ENCODE measurements at regions not wholly inside any gene's neighbourhood (a gene's known extent, or its start where the extent isn't known, plus 50 kb on each side); places are given as distances from the start of the nearest gene placed in this dataset.

DNA sequence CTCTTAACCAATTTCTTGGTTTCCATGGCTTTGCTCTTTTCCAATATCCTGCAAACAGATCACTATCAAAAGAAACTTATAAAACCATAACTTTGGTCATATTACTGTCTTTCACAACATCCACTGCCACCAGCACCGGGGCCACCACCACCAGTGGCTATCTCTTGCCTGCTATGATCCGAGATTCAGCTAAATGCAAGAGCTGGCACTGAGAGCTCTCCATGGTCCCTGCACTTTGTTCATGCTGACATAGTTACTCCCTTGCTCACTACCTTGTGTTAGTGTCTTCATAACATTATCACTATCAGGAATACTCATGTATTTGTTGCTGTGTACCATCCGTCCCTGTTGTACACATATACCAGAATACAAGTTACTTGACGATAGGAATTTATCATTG is 299.0 kb downstream of the ETS1 start:
- no peak for DNase-seq (ENCODE audit: low spot score)
- intact Hi-C loops (cut with DNase I), result loop anchor here (5.0 to 10.0 kb wide), 2 partner anchors 114 to 344 kb away; no protein-coding TSS in a partner anchor

DNA sequence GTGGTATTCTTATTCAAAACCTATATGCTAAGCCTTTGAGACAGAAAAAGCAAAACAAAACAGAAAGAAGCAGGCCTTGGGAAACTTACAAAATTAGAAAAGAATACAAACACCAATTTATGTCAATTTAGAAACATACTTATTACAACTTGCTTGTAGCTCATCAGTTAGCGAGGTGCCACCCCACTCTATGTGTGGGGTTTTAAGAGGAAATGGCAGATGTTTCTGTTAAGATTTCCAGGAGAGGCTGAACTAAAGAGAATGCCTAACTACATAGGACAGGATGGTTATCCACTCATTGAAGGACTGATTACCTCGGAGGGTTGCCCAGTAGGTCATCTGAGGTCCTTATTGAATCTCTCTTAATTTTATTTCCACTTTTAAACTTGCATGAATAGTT is 302.0 kb downstream of the ETS1 start:
- intact Hi-C loops (cut with DNase I), result loop anchor here (5.0 to 10.0 kb wide), 2 partner anchors 111 to 347 kb away; no protein-coding TSS in a partner anchor

DNA sequence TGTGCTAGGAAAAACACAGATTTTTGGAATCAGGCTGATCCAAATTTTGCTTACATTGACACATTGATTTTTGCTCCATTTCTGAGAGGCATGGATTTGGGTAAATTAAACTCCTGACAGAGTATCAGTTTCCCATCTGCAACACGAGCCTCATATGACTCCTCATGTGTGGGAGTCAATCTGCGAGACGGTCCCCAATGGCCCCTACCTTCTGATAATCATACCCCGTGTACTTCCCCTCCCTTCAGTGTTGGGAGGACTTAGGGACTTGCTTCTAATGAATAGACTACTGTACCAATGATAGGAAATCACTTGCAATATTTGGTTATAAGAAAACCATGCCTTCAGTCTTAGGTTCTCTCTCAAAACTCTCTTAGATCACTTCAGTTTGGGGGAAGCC is 302.7 kb downstream of the ETS1 start:
- intact Hi-C loops (cut with DNase I), result loop anchor here (5.0 to 10.0 kb wide), 2 partner anchors 110 to 348 kb away; no protein-coding TSS in a partner anchor
- no peak for DNase-seq (ENCODE audit: low spot score)

More for the DNA sequence above, 302.0 kb downstream of the ETS1 start:
- DNase-seq (ENCODE audit: low spot score), result no peak

DNA sequence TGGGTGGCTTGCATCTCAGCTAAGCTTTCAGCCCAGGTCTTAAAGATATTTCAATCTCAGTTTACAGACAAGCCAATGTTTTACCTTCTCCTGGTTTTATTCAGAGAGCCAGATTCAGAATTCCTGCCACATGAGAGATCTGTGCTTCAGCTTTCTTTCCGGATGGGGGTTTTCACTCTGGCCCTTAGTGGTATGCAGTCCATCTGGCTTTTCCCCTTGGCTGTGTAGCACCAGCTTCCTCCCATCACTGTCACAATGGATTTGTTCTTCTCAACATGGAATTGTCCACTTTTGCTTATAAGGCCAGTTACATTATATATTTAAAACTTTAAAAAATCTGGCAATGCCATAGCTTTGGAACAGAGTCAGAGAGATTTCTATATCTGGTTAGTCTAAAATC is 303.9 kb downstream of the ETS1 start:
- intact Hi-C loops (cut with DNase I), result loop anchor here in 1 of 2 donors (10.0 kb wide), 1 partner anchor 109 kb away; no protein-coding TSS in a partner anchor
- no peak for DNase-seq (ENCODE audit: low spot score)

DNA sequence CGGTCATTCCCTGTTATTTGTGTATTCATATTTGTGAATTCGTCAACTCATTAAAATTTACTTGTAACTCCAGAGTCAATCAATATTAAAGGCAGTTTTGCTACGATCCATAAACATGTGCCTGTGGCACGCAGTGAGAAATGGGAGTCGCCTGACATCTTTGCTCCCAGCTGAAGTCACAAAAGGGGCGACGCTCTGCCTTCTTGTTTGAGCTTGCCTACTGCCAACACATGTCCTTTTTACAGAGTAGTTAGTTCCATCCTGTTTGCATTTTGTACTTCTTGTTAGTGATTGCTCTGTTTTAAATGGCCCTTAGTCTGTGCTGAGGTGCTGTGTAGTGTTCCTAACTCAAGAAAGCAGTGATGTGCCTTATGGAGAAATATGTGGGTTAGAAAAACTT is 305.3 kb downstream of the ETS1 start:
- no peak for DNase-seq (ENCODE audit: low spot score)
- intact Hi-C loops (cut with DNase I), result loop anchor here in 1 of 2 donors (10.0 kb wide), 1 partner anchor 107 kb away; no protein-coding TSS in a partner anchor

DNA sequence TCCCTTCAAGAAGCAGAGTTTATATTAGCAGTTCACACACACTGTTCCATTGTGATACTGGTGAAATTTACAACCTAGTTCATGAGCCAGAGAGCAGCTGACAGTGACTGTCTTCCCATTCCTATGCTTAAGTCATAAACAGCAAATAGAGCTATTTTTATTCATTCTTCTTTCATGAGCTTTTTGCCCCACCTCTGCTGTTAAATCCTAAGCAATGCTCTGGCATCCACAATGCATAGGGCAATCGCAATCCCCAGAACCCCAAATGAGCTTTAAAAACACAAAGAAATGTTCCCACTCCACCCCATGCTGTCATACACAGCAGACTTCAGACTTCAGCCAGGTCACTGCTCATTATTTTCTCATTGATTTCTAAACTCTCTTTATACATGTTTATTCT is 307.5 kb downstream of the ETS1 start:
- DNase-seq (ENCODE audit: low spot score), result no peak
- intact Hi-C loops (cut with DNase I), result loop anchor here in 1 of 2 donors (10.0 kb wide), 1 partner anchor 105 kb away; no protein-coding TSS in a partner anchor

DNA sequence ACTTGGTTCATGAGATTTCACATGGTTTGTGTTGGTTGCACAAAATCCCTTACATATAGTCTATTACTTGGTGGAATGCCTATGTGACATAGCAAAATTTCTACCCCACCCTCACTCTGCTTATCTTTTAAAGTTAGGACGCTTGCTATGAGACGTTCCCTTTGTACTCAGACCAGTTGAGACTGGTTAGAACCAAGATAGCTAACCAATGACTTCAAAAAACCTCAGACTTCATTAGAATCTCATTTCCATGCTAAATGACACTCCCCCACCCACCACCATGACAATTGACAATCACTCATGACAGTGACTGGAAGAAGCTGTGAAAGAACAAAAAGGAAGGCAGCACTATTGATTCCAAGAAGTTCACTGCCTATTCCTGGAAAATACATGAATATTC is 313.6 kb downstream of the ETS1 start:
- no peak for DNase-seq (ENCODE audit: low spot score)
- intact Hi-C loops (cut with DNase I), result no loop called here

DNA sequence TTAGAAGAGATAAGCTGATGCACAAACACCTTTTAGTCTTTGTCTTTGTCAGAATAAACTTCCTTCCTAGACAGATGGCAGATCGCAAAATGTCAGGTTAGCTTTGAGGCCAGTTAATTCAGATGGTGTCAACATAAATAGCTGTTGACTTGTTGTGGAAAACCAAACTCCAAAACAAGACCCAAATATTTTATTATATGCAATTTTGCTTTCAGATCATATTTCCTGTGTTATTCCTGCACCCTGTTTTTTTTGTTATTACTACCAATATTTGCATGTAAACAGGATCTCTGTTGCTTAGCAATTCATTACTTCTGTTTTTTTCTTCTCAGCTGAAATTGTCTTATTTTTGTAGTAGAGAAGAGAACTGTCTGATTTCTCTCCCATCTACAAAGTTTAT is 316.0 kb downstream of the ETS1 start:
- intact Hi-C loops (cut with DNase I), result no loop called here
- no peak for DNase-seq (ENCODE audit: low spot score)

DNA sequence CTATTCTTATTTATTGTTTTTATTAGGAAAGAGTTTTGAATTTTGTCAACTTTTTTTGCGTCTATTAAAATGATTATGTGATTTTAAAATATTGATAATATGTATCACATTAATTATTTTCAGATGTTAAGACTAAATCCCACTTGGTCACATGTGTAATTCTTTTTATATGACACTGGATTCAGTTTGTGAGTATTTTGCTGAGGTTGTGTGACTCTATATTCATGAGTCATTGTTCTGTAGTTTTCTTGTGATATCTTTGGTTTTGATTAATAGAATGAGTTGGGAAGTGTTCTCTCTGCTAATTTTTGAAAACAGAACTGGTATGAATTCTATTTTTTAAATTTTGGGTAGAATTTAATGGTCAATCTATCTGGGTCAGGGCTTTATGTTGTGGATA is 317.9 kb downstream of the ETS1 start:
- intact Hi-C loops (cut with DNase I), result no loop called here
- no peak for DNase-seq (ENCODE audit: low spot score)

DNA sequence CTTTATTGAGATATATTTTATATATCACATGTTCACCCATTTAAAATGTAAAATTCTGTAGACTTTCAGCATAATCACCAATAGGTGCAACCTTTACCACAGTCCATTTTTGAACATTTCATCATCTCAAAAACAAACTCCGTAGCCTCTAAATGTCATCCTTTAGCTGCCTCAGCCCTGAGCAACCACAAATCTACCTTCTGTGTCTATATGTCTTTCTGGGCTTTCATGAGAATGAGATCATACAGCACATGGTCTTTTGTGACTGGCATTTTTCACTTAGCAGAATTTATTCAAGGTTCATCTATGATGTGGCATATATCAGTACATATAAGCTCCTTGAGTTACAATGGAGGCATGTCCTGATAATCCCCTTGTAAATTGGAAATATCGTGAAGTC is 320.5 kb downstream of the ETS1 start:
- DNase-seq (ENCODE audit: low spot score), result no peak
- intact Hi-C loops (cut with DNase I), result no loop called here

DNA sequence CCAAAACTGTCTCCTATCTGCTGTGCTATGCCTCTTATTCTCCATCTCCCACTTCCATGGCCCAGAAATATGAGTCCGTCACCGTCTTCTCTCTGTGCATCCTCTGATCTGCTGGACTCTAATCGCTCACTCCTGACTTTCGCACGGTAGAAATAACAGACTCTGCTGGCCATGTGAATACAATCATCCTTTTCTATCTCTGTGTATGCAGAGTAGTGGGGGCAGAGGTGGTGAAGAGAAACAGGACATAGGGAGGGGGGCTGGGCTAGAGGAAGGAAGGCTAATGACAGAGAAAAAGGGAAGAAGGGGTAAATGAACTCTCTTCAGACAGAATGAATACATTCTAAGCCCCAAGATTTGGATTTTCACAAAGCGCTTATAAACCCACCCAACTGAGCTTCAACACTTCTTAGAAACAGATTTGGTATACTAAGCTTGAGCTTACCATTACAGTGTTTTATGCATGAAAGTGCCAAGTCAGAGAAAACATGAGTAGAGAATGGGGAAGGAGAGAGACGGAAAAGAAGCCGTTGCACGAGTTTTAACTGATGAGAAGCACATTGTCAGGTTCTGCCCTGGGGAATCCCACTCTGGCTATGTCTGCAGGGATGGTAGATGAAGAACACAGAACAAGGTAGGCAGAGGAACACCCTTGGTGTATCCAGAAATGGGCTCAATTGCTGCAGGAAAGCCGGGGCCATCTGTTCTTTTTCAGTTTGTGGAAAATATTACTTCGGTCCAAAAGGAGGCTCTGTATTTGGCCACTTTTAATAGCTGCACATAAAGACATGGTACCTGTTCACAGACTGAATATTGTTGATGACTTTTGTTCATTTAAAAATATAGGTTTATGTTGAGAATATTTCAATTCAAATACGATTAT is 324.7 kb downstream of the ETS1 start:
- intact Hi-C loops (cut with DNase I), result no loop called here
- DNase-seq (ENCODE audit: low spot score), result no peak

DNA sequence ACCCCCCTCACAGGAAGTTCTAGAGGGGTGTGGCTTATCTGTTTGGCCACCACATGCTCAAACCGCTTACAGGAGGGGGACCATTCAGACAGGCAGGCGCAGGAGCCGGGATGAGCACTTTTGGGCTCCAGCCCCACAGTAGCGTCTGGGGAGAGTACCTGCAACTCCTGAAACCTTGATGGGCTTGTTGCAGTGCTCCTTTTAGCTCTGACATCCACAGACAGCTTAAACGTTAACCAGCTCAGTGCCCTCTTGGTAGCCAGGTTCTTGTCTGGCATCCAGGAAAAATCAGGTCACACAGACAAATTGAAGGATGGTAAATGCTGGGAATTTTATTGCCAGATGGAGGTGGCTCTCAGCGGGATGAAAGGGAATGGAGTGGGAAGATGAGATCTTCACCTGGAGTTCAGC is 326.3 kb downstream of the ETS1 start:
- intact Hi-C loops (cut with DNase I), result no loop called here
- DNase-seq (ENCODE audit: low spot score), result no peak

DNA sequence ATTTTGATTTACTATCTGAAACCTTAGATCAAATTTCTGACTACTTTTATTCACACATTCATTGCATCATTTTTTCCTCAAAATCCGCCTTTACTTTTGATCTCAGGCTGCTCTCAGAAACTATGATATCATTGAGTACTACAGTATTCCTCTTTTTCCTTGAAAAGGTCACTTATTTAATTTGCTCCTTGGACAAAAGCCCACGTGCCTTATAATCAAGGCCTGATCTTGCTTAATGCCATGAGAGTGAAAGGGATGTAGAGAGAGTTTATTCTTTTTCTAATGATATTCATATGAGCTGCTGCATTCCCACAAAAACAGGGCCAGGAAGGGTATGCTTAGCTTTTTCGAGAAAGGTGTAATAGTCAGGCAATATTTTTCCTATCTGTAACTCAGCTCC is 327.0 kb downstream of the ETS1 start:
- intact Hi-C loops (cut with DNase I), result no loop called here
- no peak for DNase-seq (ENCODE audit: low spot score)

DNA sequence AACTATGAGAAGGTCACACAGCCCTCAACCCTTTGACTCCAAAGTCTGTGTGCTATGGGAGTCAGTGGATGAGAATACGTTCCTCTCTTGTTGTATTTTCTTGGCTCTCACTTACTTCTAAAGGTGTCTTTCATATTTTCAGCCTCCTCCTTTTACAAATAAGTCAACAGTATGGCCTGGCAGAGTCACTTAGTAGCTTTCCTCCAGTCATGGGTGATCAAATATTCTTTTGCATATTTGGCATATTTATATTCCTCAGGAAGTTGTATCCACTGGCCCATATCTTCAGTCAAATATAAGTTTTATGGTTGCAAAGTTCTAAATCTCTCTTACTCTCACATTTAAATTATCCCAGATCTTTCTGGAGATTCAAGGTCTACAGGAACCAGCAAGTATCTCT is 327.5 kb downstream of the ETS1 start:
- DNase-seq (ENCODE audit: low spot score), result no peak
- intact Hi-C loops (cut with DNase I), result no loop called here

DNA sequence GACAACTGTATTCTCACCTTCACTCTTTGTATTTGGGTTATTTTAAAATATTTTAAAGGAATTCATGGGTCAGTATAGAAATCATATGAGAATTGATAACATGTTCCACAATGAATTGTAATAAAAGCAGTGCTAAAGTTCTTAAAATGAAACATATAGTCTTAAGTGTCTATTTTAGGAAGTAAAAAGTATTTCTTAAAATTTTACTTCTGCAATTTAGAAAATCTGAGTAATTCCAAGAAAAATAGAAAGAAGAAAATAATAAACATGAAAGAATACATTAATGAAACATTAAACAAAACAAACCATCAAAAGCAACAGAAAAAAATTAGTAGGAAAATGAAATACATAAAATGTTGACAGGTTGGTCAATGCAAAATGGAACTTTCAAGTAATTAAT is 332.4 kb downstream of the ETS1 start:
- intact Hi-C loops (cut with DNase I), result no loop called here
- DNase-seq (ENCODE audit: low spot score), result no peak

DNA sequence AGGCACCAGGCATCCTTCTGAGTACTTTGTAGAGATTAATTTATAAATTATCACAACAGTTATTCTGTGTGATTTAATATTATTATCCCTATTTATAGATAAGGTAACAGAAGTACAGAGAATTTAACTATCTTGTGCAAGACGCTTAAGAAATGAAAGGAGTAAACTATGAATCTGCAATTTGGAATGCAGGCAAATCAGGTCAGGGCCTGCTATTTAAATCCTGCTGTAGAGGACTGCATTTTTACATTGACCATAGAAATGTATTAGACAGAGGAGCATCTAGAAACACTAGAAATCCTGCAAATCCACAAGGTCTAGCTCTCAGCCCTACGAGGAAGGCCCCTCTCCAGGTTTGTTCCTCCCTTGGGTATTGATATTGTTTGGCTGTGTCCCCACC is 336.2 kb downstream of the ETS1 start:
- DNase-seq (ENCODE audit: low spot score), result no peak
- intact Hi-C loops (cut with DNase I), result no loop called here

DNA sequence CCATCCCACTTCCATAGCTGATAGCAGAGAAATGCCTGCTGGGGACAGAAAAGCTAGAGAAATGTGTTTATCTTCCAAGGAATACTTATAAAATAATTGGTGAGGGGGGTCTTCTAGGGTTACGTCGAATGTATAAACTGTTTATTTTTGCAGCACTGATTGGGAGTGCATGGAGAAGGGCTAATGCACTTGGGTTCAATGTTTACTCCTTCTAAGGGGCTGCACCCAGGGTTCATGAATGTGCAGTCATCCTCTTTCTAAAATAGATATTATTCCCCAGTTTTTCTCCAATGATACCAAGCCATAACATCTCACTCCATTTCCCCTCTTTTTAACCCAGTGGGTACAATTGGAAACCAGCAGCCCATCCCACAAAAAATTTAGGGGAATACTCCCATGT is 336.9 kb downstream of the ETS1 start:
- intact Hi-C loops (cut with DNase I), result no loop called here
- DNase-seq (ENCODE audit: low spot score), result no peak

DNA sequence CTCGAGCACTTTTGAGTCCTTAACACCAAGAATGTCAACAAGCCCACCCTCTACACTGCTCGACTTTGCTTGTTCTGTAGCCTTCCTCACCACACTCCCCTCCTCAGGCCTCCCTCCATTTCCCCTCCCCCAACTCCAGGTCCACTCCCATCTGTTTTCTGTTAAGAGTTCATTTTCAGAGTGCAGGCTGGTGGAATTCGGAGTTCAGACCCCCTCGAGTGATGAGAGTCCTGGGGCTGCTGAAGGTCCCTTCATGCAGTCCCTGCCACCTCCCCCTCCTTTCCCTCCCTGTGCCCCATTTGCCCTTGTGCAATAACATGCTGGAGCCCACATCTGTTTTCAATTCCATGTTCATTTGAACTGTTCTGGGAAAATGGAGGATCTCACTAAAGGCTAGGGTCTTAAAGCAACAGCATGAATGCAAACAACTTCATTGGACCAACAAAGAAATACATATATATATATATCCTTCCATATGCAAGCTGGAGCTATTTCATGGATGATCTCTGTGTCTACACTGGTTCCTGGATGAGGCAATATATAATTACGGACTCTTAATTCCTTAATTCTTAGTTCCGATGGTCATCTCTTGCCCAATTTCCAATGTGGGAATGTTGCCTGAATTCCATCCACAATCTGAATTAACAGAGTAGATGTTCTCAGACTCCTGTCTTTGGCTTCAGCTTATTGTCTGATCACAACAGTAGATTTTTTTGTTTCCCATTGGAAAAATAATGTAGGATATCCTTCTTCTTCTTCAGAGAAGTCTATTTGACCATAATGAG is 340.4 kb downstream of the ETS1 start:
- intact Hi-C loops (cut with DNase I), result no loop called here
- no peak for DNase-seq (ENCODE audit: low spot score)

DNA sequence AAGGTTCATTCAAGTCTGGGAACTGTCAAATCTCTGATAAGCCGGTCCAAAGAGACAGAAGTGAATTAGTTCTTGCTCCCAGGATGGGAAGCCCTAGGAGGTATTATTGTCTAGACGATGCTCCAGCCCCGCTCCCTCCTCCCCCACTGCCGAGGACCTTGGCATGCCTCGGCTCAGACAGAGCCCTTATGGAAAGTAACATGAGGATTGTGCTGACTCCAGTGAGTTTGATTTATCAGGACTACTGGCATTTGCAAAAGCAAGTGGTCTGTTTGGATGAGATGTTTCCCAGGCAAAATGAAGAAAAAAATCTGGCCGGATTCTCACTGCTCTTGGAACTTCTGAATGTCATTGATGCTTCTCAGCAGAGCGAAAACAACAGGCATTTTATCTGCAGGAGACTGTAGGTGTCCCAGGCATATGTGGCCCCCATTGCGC is 341.0 kb downstream of the ETS1 start:
- intact Hi-C loops (cut with DNase I), result no loop called here
- DNase-seq (ENCODE audit: low spot score), result peak; percentile 83

DNA sequence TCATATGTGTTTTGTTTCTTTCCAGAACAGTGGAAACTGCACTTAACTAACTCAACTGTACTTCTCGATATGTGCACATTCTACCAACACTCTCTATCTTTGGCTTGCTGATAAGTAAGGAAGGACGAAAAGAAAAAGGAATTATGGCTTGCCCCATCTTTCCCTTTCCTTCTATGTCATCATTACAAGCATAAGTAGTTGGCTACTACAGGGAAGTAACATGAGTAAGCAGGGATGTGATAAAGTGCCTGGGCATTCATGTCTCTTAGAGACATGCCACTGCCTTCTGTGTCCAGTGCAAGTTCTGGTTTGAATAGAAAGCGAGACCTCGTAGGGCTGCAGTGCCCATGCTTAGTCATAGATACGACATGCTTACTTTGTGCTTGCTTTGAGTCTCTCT is 342.5 kb downstream of the ETS1 start:
- no peak for DNase-seq (ENCODE audit: low spot score)
- intact Hi-C loops (cut with DNase I), result no loop called here
